ENCODE measurements at regions not wholly inside any gene's neighbourhood (a gene's known extent, or its start where the extent isn't known, plus 50 kb on each side); places are given as distances from the start of the nearest gene placed in this dataset.

- H3K4me3 ChIP-seq (ENCODE audit: low read depth in 1 of 3, low read length in 3 of 3), result no peak overlapping the region
- no peak overlapping the region for H3K9ac ChIP-seq (ENCODE audit: low read depth in 1 of 2, low read length in 2 of 2)
- H3K27me3 ChIP-seq (ENCODE audit: control insufficient read depth in 4 of 4, insufficient read depth in 4 of 4, low read length in 3 of 4), result no peaks in the 10 kb centered on the region
- DNase-seq (ENCODE audit: low spot score), result no peak
- 77% methylated on average over 4 of the region's 4 CpGs for WGBS
- H3K27ac ChIP-seq (ENCODE audit: low read depth in 1 of 2, low read length in 2 of 2), result no peak overlapping the region
- H3K9me3 ChIP-seq (ENCODE audit: control insufficient read depth in 4 of 4, low read length in 3 of 4), result no peaks in the 10 kb centered on the region
- peaks cover 0 to 10% (median 1%) of the 10 kb centered on the region in 4 donors for H3K4me1 ChIP-seq (ENCODE audit: control insufficient read depth in 4 of 4, insufficient read depth in 4 of 4, low read length in 3 of 4)
- TF ChIP-seq, protein P1, sequence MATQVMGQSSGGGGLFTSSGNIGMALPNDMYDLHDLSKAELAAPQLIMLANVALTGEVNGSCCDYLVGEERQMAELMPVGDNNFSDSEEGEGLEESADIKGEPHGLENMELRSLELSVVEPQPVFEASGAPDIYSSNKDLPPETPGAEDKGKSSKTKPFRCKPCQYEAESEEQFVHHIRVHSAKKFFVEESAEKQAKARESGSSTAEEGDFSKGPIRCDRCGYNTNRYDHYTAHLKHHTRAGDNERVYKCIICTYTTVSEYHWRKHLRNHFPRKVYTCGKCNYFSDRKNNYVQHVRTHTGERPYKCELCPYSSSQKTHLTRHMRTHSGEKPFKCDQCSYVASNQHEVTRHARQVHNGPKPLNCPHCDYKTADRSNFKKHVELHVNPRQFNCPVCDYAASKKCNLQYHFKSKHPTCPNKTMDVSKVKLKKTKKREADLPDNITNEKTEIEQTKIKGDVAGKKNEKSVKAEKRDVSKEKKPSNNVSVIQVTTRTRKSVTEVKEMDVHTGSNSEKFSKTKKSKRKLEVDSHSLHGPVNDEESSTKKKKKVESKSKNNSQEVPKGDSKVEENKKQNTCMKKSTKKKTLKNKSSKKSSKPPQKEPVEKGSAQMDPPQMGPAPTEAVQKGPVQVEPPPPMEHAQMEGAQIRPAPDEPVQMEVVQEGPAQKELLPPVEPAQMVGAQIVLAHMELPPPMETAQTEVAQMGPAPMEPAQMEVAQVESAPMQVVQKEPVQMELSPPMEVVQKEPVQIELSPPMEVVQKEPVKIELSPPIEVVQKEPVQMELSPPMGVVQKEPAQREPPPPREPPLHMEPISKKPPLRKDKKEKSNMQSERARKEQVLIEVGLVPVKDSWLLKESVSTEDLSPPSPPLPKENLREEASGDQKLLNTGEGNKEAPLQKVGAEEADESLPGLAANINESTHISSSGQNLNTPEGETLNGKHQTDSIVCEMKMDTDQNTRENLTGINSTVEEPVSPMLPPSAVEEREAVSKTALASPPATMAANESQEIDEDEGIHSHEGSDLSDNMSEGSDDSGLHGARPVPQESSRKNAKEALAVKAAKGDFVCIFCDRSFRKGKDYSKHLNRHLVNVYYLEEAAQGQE (IDR thresholded peaks at IDR 0.05), result no peak
- peak; percentile 29 for TF ChIP-seq NR2F2 (IDR thresholded peaks at IDR 0.05)
- no peaks in the 10 kb centered on the region for H3K36me3 ChIP-seq (ENCODE audit: control insufficient read depth in 4 of 4, insufficient read depth in 3 of 4, low read depth in 1 of 4, low read length in 3 of 4)
Observed at GRCh38 chr11:122337704-122338103, 221.7 kb upstream of the BLID start.

GRCh38 chr11:122337241-122337640, 221.2 kb upstream of the BLID start:
- Histone ChIP-seq H3K9me3 (ENCODE audit: control insufficient read depth in 4 of 4, low read length in 3 of 4) (no peaks in the 10 kb centered on the region), H3K27ac (ENCODE audit: low read depth in 1 of 2, low read length in 2 of 2) (no peak overlapping the region), H3K4me3 (ENCODE audit: low read depth in 1 of 3, low read length in 3 of 3) (no peak overlapping the region), H3K36me3 (ENCODE audit: control insufficient read depth in 4 of 4, insufficient read depth in 3 of 4, low read depth in 1 of 4, low read length in 3 of 4) (no peaks in the 10 kb centered on the region), H3K9ac (ENCODE audit: low read depth in 1 of 2, low read length in 2 of 2) (no peak overlapping the region), H3K4me1 (ENCODE audit: control insufficient read depth in 4 of 4, insufficient read depth in 4 of 4, low read length in 3 of 4) (peaks cover 0 to 10% (median 1%) of the 10 kb centered on the region in 4 donors), H3K27me3 (ENCODE audit: control insufficient read depth in 4 of 4, insufficient read depth in 4 of 4, low read length in 3 of 4) (no peaks in the 10 kb centered on the region)
- DNase-seq (ENCODE audit: low spot score), result no peak
- WGBS, result 72% methylated on average over 5 of the region's 5 CpGs
- TF ChIP-seq GABPA (IDR thresholded peaks at IDR 0.05 in 1 of 2, conservative IDR thresholded peaks at IDR 0.05 in 1 of 2) (no peak), CTCF (IDR thresholded peaks at IDR 0.05; ENCODE audit: low read depth, low read length, missing input control) (no peak), RAD21 (IDR thresholded peaks at IDR 0.05) (no peak), SP1 (IDR thresholded peaks at IDR 0.05) (no peak), HNF4G (IDR thresholded peaks at IDR 0.05) (no peak), EGR1 (IDR thresholded peaks at IDR 0.05; ENCODE audit: low read depth in 2 of 2) (no peak), RXRA (IDR thresholded peaks at IDR 0.05) (no peak), HNF4A (conservative IDR thresholded peaks at IDR 0.05) (no peak), FOXA2 (IDR thresholded peaks at IDR 0.05) (no peak), JUND (IDR thresholded peaks at IDR 0.05) (no peak), TAF1 (conservative IDR thresholded peaks at IDR 0.05) (no peak), NR2F2 (IDR thresholded peaks at IDR 0.05) (no peak), FOXA1 (IDR thresholded peaks at IDR 0.05) (no peak), YY1 (IDR thresholded peaks at IDR 0.05) (no peak)
- TF ChIP-seq, protein P2, sequence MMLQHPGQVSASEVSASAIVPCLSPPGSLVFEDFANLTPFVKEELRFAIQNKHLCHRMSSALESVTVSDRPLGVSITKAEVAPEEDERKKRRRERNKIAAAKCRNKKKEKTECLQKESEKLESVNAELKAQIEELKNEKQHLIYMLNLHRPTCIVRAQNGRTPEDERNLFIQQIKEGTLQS (IDR thresholded peaks at IDR 0.05), result no peak
- TF ChIP-seq, protein P3, sequence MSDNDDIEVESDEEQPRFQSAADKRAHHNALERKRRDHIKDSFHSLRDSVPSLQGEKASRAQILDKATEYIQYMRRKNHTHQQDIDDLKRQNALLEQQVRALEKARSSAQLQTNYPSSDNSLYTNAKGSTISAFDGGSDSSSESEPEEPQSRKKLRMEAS (IDR thresholded peaks at IDR 0.05), result no peak
- TF ChIP-seq, protein P1 (IDR thresholded peaks at IDR 0.05), result no peak
